ENCODE measurements at regions not wholly inside any gene's neighbourhood (a gene's known extent, or its start where the extent isn't known, plus 50 kb on each side); places are given as distances from the start of the nearest gene placed in this dataset.

GRCh38 chr18:39620551-39621168 lies 2055.1 kb upstream of the CELF4 start:
- TF ChIP-seq SIN3A (IDR thresholded peaks at IDR 0.05; ENCODE audit: borderline replicate concordance, insufficient read depth, low read length) (no peak), FOXP2 (optimal IDR thresholded peaks at IDR 0.05; ENCODE audit: borderline replicate concordance, extremely low read depth, extremely low read length, insufficient read depth) (no peak), POLR2AphosphoS5 (IDR thresholded peaks at IDR 0.05; ENCODE audit: low read depth, low read length) (no peak), REST (IDR thresholded peaks at IDR 0.05; ENCODE audit: insufficient read depth in 1 of 2, low read depth in 2 of 2, low read length in 2 of 2) (no peak), TAF1 (IDR thresholded peaks at IDR 0.05; ENCODE audit: borderline replicate concordance, insufficient read depth, low read length) (no peak)

- no peak for TF ChIP-seq TAF1 (IDR thresholded peaks at IDR 0.05; ENCODE audit: borderline replicate concordance, insufficient read depth, low read length)
- TF ChIP-seq POLR2AphosphoS5 (IDR thresholded peaks at IDR 0.05; ENCODE audit: low read depth, low read length) = no peak
- no peak for TF ChIP-seq FOXP2 (optimal IDR thresholded peaks at IDR 0.05; ENCODE audit: borderline replicate concordance, extremely low read depth, extremely low read length, insufficient read depth)
- no peak for TF ChIP-seq SIN3A (IDR thresholded peaks at IDR 0.05; ENCODE audit: borderline replicate concordance, insufficient read depth, low read length)
- no peak for TF ChIP-seq REST (IDR thresholded peaks at IDR 0.05; ENCODE audit: insufficient read depth in 1 of 2, low read depth in 2 of 2, low read length in 2 of 2)
Measured at GRCh38 chr18:39618265-39619003, 2052.8 kb upstream of the CELF4 start.

- no peak for TF ChIP-seq SIN3A (IDR thresholded peaks at IDR 0.05; ENCODE audit: borderline replicate concordance, insufficient read depth, low read length)
- TF ChIP-seq REST (IDR thresholded peaks at IDR 0.05; ENCODE audit: insufficient read depth in 1 of 2, low read depth in 2 of 2, low read length in 2 of 2) = no peak
- no peak for TF ChIP-seq POLR2AphosphoS5 (IDR thresholded peaks at IDR 0.05; ENCODE audit: low read depth, low read length)
- no peak for TF ChIP-seq FOXP2 (optimal IDR thresholded peaks at IDR 0.05; ENCODE audit: borderline replicate concordance, extremely low read depth, extremely low read length, insufficient read depth)
Measured at GRCh38 chr18:39611381-39612100, 2045.9 kb upstream of the CELF4 start.

GRCh38 chr18:39607034-39607433 lies 2041.4 kb upstream of the CELF4 start:
- TF ChIP-seq FOXP2 (optimal IDR thresholded peaks at IDR 0.05; ENCODE audit: borderline replicate concordance, extremely low read depth, extremely low read length, insufficient read depth) (no peak), REST (IDR thresholded peaks at IDR 0.05; ENCODE audit: insufficient read depth in 1 of 2, low read depth in 2 of 2, low read length in 2 of 2) (no peak), SIN3A (IDR thresholded peaks at IDR 0.05; ENCODE audit: borderline replicate concordance, insufficient read depth, low read length) (no peak), TAF1 (IDR thresholded peaks at IDR 0.05; ENCODE audit: borderline replicate concordance, insufficient read depth, low read length) (no peak), POLR2AphosphoS5 (IDR thresholded peaks at IDR 0.05; ENCODE audit: low read depth, low read length) (no peak)

Data from PFSK-1 (cell line).